Right atrium auricular region (tissue), 2 donors: ENCODE measurements at regions not wholly inside any gene's neighbourhood (a gene's known extent, or its start where the extent isn't known, plus 50 kb on each side); places are given as distances from the start of the nearest gene placed in this dataset.

Source experiments
- DNase-seq: peaks from one replicate; pipeline ENCODE4 v3.0.0-alpha.2; 2019; ENCODE audit warnings: low spot score
- H3K27ac ChIP-seq, 2 donors: fragments of 200-600 bp; sonication (generic); 1 replicate in 1 of 2; 2 replicates in 1 of 2; pipeline ENCODE4 v1.5.1; 2016 to 2019
- H3K27me3 ChIP-seq, 2 donors: fragments of 200-600 bp; sonication (generic); one replicate each; pipeline versions ENCODE4 v1.5.1 to v1.6.0; 2017 to 2019
- H3K36me3 ChIP-seq: fragments of 200-600 bp; sonication (generic); one replicate; pipeline ENCODE4 v1.5.1; 2016
- H3K4me1 ChIP-seq, 2 donors: fragments of 200-600 bp; sonication (generic); one replicate each; pipeline versions ENCODE4 v1.5.1 to v1.6.0; 2017 to 2019
- H3K4me3 ChIP-seq, 2 donors: fragments of 200-600 bp; sonication (generic); 1 replicate in 1 of 2; 2 replicates in 1 of 2; pipeline ENCODE4 v1.5.1; 2017 to 2019; ENCODE audit warnings: mild to moderate bottlenecking in 1 of 2, moderate library complexity in 1 of 2
- H3K9me3 ChIP-seq, 2 donors: fragments of 200-600 bp; sonication (generic); one replicate each; pipeline ENCODE4 v1.5.1; 2019
- CTCF ChIP-seq, 2 donors: fragments of 200-600 bp; sonication (generic); IDR thresholded peaks; one replicate each; pipeline ENCODE4 v1.5.1; 2019; ENCODE audit warnings: antibody characterized with exemption in 2 of 2

DNA sequence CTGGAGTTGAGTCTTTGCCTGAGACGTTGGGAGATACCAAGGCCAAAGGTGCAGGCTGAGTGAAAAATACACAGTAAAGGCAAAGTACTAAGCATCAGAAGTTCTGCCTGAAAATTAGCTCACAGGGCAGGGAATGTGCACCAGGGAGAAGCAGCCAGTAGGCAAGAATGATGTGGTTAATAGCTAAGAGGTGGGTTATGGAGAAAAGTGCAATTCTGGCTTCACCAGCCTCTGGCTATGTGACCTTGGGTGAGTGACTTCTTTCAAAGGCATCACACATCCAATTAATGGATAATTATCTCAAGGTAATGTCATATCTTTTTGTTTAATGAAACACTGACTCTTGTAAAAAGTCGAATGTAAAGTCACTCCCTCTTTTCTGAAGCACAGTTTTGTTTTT lies 230.7 kb upstream of the FGGY start:
- H3K4me3 ChIP-seq, result no peak overlapping the region
- no peaks in the 10 kb centered on the region for H3K9me3 ChIP-seq
- no peak for TF ChIP-seq CTCF (IDR thresholded peaks at IDR 0.05)
- H3K27ac ChIP-seq, result no peak overlapping the region
- H3K4me1 ChIP-seq, result peaks cover 0 to 21% of the 10 kb centered on the region in 2 donors
- no peak for DNase-seq
- H3K27me3 ChIP-seq, result no peaks in the 10 kb centered on the region
- H3K36me3 ChIP-seq, result no peaks in the 10 kb centered on the region

- Histone ChIP-seq H3K27ac (no peak overlapping the region), H3K4me1 (peaks cover 0 to 8% of the 10 kb centered on the region in 2 donors), H3K36me3 (no peaks in the 10 kb centered on the region), H3K4me3 (no peak overlapping the region), H3K9me3 (no peaks in the 10 kb centered on the region), H3K27me3 (no peaks in the 10 kb centered on the region)
- DNase-seq, result no peak
- TF ChIP-seq CTCF (IDR thresholded peaks at IDR 0.05), result no peak
These were observed 226.3 kb upstream of the FGGY start for GRCh38 chr1:59070610-59071009.

- H3K4me3 ChIP-seq, result no peak overlapping the region
- no peak for DNase-seq
- H3K27ac ChIP-seq, result no peak overlapping the region
These were observed 225.6 kb upstream of the FGGY start for GRCh38 chr1:59071289-59071688.

DNA sequence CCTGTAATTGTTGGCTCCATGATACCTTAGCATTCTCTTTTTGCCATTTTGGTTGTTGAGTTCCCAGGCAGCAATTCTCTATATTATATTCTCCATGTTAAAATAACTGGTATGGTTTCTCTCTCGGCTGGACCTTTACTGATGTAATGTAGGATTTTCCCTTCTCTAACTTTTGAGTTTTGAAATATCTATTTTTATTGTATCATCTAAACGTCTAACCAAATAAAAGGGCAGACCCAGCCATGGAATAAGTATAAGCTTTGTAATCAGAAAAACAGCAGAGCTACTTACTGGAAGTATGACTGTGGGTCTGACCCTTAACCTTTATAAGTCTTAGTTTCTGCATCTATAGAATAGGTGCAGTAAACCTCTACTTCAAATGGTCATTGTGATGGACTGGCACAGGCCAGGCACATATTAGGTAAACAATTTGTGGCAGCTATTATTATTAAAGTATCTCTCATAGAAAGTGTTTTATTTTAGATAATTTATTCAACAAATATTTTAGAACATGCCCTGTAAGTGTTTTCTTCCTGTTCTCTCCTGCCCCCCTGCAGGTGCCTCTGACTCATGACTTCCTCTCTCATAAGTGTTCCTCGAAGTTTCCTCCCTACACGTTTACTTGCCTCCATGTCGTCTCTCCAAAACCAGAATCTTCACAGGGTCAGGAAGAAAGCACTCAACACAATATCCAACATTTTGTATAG lies 224.9 kb upstream of the FGGY start:
- no peak for DNase-seq
- no peaks in the 10 kb centered on the region for H3K9me3 ChIP-seq
- H3K27ac ChIP-seq, result peak overlapping the region in 1 of 2 donors; percentile 9
- H3K4me3 ChIP-seq, result no peak overlapping the region
- H3K27me3 ChIP-seq, result no peaks in the 10 kb centered on the region
- no peak for TF ChIP-seq CTCF (IDR thresholded peaks at IDR 0.05)
- peaks cover 0 to 8% of the 10 kb centered on the region in 2 donors for H3K4me1 ChIP-seq
- H3K36me3 ChIP-seq, result no peaks in the 10 kb centered on the region

More at GRCh38 chr1:59071289-59071688, 225.6 kb upstream of the FGGY start:
- Histone ChIP-seq H3K27me3 (no peaks in the 10 kb centered on the region), H3K9me3 (no peaks in the 10 kb centered on the region), H3K36me3 (no peaks in the 10 kb centered on the region), H3K4me1 (peaks cover 0 to 8% of the 10 kb centered on the region in 2 donors)
- TF ChIP-seq CTCF (IDR thresholded peaks at IDR 0.05), result no peak

DNA sequence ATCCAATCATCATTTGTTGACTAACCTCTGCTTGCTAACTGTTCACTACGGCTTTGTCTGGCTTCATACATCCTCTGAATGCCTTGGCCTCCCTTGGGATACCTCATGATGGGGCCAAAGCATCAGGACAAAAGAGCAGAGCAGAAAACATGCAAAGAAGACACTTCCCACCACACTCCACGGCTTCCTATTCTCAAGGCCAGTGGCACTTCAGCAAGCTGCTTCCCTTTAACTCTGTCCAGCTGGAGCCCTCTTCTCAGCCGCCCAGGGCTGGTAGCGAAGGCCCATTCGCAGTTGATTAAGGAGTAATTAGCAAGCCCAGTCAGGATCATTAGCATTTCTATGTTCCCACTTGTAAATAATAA lies 224.3 kb upstream of the FGGY start:
- no peak for TF ChIP-seq CTCF (IDR thresholded peaks at IDR 0.05)
- Histone ChIP-seq H3K4me1 (peaks cover 0 to 8% of the 10 kb centered on the region in 2 donors), H3K4me3 (no peak overlapping the region), H3K36me3 (no peaks in the 10 kb centered on the region), H3K27me3 (no peaks in the 10 kb centered on the region), H3K27ac (peak overlapping the region in 1 of 2 donors; percentile 9), H3K9me3 (no peaks in the 10 kb centered on the region)
- no peak for DNase-seq

- Histone ChIP-seq H3K9me3 (no peaks in the 10 kb centered on the region), H3K27ac (no peak overlapping the region), H3K4me3 (no peak overlapping the region), H3K4me1 (peaks cover 0 to 8% of the 10 kb centered on the region in 2 donors), H3K27me3 (no peaks in the 10 kb centered on the region), H3K36me3 (no peaks in the 10 kb centered on the region)
- DNase-seq, result no peak
- TF ChIP-seq CTCF (IDR thresholded peaks at IDR 0.05), result no peak
These were observed 222.3 kb upstream of the FGGY start for GRCh38 chr1:59074598-59074997.
